Fibroblast of lung (primary cell): ENCODE measurements at regions not wholly inside any gene's neighbourhood (a gene's known extent, or its start where the extent isn't known, plus 50 kb on each side); places are given as distances from the start of the nearest gene placed in this dataset.

ENCODE experiments used
- DNase-seq, 2 donors: peaks; one replicate each; pipeline versions ENCODE4 v3.0.0 to v3.0.0-alpha.2; 2010; ENCODE audit warnings: low read depth in 2 of 2
- H2AFZ ChIP-seq: 2 replicates; pipeline ENCODE4 v1.5.1; 2012; ENCODE audit warnings: low read length, control low read depth, inconsistent platforms
- H3K27ac ChIP-seq: 2 replicates; pipeline ENCODE4 v1.5.1; 2011; ENCODE audit warnings: low read length, control low read depth; ENCODE audit not compliant: insufficient read depth
- H3K27me3 ChIP-seq: 2 replicates; pipeline ENCODE4 v1.5.1; 2011; ENCODE audit warnings: mild to moderate bottlenecking, low read length; ENCODE audit not compliant: control insufficient read depth, insufficient read depth
- H3K36me3 ChIP-seq: 2 replicates; pipeline ENCODE4 v1.5.1; 2011; ENCODE audit warnings: low read length; ENCODE audit not compliant: control insufficient read depth, insufficient read depth
- H3K4me1 ChIP-seq: 2 replicates; pipeline ENCODE4 v1.5.1; 2011; ENCODE audit warnings: low read length; ENCODE audit not compliant: control insufficient read depth, insufficient read depth; ENCODE audit errors: extremely low read depth
- H3K4me2 ChIP-seq: 2 replicates; pipeline ENCODE4 v1.5.1; 2011; ENCODE audit warnings: low read length, control low read depth; ENCODE audit not compliant: insufficient read depth; ENCODE audit errors: extremely low read depth
- H3K4me3 ChIP-seq, 4 experiments: fragments of 200-600 bp in 1 of 4; sonication (generic) in 1 of 4; replicated peaks in 1 of 4; 2 replicates each; pipeline ENCODE4 v1.5.1; 2011 to 2016; ENCODE audit warnings: low read length in 4 of 4, low read depth in 3 of 4, mild to moderate bottlenecking in 3 of 4, control low read depth in 2 of 4, inconsistent platforms in 1 of 4, mixed read lengths in 1 of 4; ENCODE audit not compliant: insufficient read depth in 1 of 4; ENCODE audit errors: control extremely low read depth in 1 of 4
- H3K79me2 ChIP-seq: 2 replicates; pipeline ENCODE4 v1.5.1; 2012; ENCODE audit warnings: mild to moderate bottlenecking, low read length, inconsistent platforms; ENCODE audit not compliant: control insufficient read depth, insufficient read depth
- H3K9ac ChIP-seq: 2 replicates; pipeline ENCODE4 v1.5.1; 2011; ENCODE audit warnings: mild to moderate bottlenecking, low read length, control low read depth; ENCODE audit not compliant: insufficient read depth
- H3K9me3 ChIP-seq: 2 replicates; pipeline ENCODE4 v1.5.1; 2012; ENCODE audit warnings: low read depth, low read length; ENCODE audit not compliant: control insufficient read depth, insufficient read depth
- H4K20me1 ChIP-seq: 2 replicates; pipeline ENCODE4 v1.5.1; 2011; ENCODE audit warnings: low read length; ENCODE audit not compliant: control insufficient read depth, insufficient read depth; ENCODE audit errors: extremely low read depth
- EZH2 ChIP-seq: IDR thresholded peaks from 2 replicates; pipeline ENCODE4 v1.5.1; 2012; ENCODE audit warnings: low read length, control low read depth, mild to moderate bottlenecking; ENCODE audit errors: missing control alignments
- TF ChIP-seq, protein P1 (sequence below), 2 donors: IDR thresholded peaks in 1 of 2; conservative IDR thresholded peaks in 1 of 2; 1 replicate in 1 of 2; 2 replicates in 1 of 2; pipeline ENCODE4 v1.5.1; 2011 to 2012; ENCODE audit warnings: low read length in 2 of 2, control low read depth in 1 of 2, inconsistent platforms in 1 of 2, low read depth in 1 of 2, mild to moderate bottlenecking in 1 of 2

- Histone ChIP-seq H3K4me1 (no peaks in the 10 kb centered on the region), H3K9me3 (no peaks in the 10 kb centered on the region), H3K4me3 (no peak overlapping the region), H2AFZ (no peak overlapping the region), H3K9ac (no peak overlapping the region), H3K27ac (no peak overlapping the region), H3K4me2 (no peak overlapping the region), H4K20me1 (no peaks in the 10 kb centered on the region), H3K27me3 (no peaks in the 10 kb centered on the region), H3K79me2 (no peaks in the 10 kb centered on the region), H3K36me3 (no peaks in the 10 kb centered on the region)
- DNase-seq: no peak
- TF ChIP-seq, protein P1, sequence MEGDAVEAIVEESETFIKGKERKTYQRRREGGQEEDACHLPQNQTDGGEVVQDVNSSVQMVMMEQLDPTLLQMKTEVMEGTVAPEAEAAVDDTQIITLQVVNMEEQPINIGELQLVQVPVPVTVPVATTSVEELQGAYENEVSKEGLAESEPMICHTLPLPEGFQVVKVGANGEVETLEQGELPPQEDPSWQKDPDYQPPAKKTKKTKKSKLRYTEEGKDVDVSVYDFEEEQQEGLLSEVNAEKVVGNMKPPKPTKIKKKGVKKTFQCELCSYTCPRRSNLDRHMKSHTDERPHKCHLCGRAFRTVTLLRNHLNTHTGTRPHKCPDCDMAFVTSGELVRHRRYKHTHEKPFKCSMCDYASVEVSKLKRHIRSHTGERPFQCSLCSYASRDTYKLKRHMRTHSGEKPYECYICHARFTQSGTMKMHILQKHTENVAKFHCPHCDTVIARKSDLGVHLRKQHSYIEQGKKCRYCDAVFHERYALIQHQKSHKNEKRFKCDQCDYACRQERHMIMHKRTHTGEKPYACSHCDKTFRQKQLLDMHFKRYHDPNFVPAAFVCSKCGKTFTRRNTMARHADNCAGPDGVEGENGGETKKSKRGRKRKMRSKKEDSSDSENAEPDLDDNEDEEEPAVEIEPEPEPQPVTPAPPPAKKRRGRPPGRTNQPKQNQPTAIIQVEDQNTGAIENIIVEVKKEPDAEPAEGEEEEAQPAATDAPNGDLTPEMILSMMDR (conservative IDR thresholded peaks at IDR 0.05 in 1 of 2, IDR thresholded peaks at IDR 0.05 in 1 of 2; ENCODE audit: low read depth in 1 of 2, low read length in 2 of 2): no peak
- TF ChIP-seq EZH2: no peak
These were observed 293.6 kb downstream of the SOX11 start for GRCh38 chr2:5985536-5986385.

GRCh38 chr2:5986801-5987787 is 294.9 kb downstream of the SOX11 start:
- Histone ChIP-seq H3K27ac (no peak overlapping the region), H3K9ac (no peak overlapping the region), H4K20me1 (no peaks in the 10 kb centered on the region), H3K36me3 (no peaks in the 10 kb centered on the region), H3K27me3 (no peaks in the 10 kb centered on the region), H2AFZ (no peak overlapping the region), H3K9me3 (no peaks in the 10 kb centered on the region), H3K4me1 (no peaks in the 10 kb centered on the region), H3K4me3 (no peak overlapping the region), H3K4me2 (no peak overlapping the region), H3K79me2 (no peaks in the 10 kb centered on the region)
- no peak for DNase-seq
- TF ChIP-seq, protein P1 (conservative IDR thresholded peaks at IDR 0.05 in 1 of 2, IDR thresholded peaks at IDR 0.05 in 1 of 2; ENCODE audit: low read depth in 1 of 2, low read length in 2 of 2): no peak
- TF ChIP-seq EZH2: no peak

- no peaks in the 10 kb centered on the region for H3K36me3 ChIP-seq
- no peaks in the 10 kb centered on the region for H3K4me1 ChIP-seq
- H3K4me3 ChIP-seq: no peak overlapping the region
- no peak for TF ChIP-seq EZH2
- H3K9me3 ChIP-seq: no peaks in the 10 kb centered on the region
- no peak overlapping the region for H3K9ac ChIP-seq
- no peak overlapping the region for H3K4me2 ChIP-seq
- H3K27me3 ChIP-seq: no peaks in the 10 kb centered on the region
- H4K20me1 ChIP-seq: no peaks in the 10 kb centered on the region
- no peak overlapping the region for H2AFZ ChIP-seq
- no peak for DNase-seq
- no peak overlapping the region for H3K27ac ChIP-seq
- no peaks in the 10 kb centered on the region for H3K79me2 ChIP-seq
These were observed 295.9 kb downstream of the SOX11 start for GRCh38 chr2:5988120-5988519.
